Skeletal muscle cell (primary cell): ENCODE measurements at regions not wholly inside any gene's neighbourhood (a gene's known extent, or its start where the extent isn't known, plus 50 kb on each side); places are given as distances from the start of the nearest gene placed in this dataset.
"Not testable (repeated sequence)": the region's sequence is repeated elsewhere in the genome, so short reads cannot be mapped to it uniquely, and the experiment has no call there.

ENCODE experiments used
- DNase-seq: peaks from one replicate; pipeline ENCODE4 v3.0.0-alpha.2; 2010; ENCODE audit warnings: low read depth
- H3K4me3 ChIP-seq: 2 replicates; pipeline ENCODE4 v1.5.1; 2011; ENCODE audit warnings: low read depth, mild to moderate bottlenecking, control low read depth, low read length, moderate library complexity

GRCh38 chrX:44693255-44693654 lies 150.6 kb upstream of the DUSP21 start:
- no peak for DNase-seq
- H3K4me3 ChIP-seq, result no peak overlapping the region

GRCh38 chrX:44690129-44690528 lies 147.5 kb upstream of the FUNDC1 start:
- DNase-seq, result no peak
- H3K4me3 ChIP-seq, result no peak overlapping the region

- H3K4me3 ChIP-seq, result no peak overlapping the region
- DNase-seq, result peak; percentile 91
Observed at GRCh38 chrX:44675362-44676024, 132.8 kb upstream of the FUNDC1 start.

GRCh38 chrX:44674906-44675305 lies 132.2 kb upstream of the FUNDC1 start:
- H3K4me3 ChIP-seq, result no peak overlapping the region
- DNase-seq, result no peak

- no peak for DNase-seq
- no peak overlapping the region for H3K4me3 ChIP-seq
Observed at GRCh38 chrX:44669626-44670025, 127.0 kb upstream of the FUNDC1 start.

GRCh38 chrX:44667771-44668170 lies 125.1 kb upstream of the FUNDC1 start:
- DNase-seq, result no peak
- H3K4me3 ChIP-seq, result no peak overlapping the region

- DNase-seq, H3K4me3 ChIP-seq: not testable (repeated sequence)
Observed at GRCh38 chrX:44657718-44658246, 115.1 kb upstream of the FUNDC1 start.

- H3K4me3 ChIP-seq, result no peak overlapping the region
- DNase-seq, result no peak
Observed at GRCh38 chrX:44651358-44651757, 108.7 kb upstream of the FUNDC1 start.

- DNase-seq, result no peak
- no peak overlapping the region for H3K4me3 ChIP-seq
Observed at GRCh38 chrX:44643723-44644122, 101.1 kb upstream of the FUNDC1 start.

GRCh38 chrX:44637282-44637681 lies 94.6 kb upstream of the FUNDC1 start:
- DNase-seq, result no peak
- no peak overlapping the region for H3K4me3 ChIP-seq

GRCh38 chrX:44621078-44621477 lies 78.4 kb upstream of the FUNDC1 start:
- H3K4me3 ChIP-seq, result no peak overlapping the region
- no peak for DNase-seq

- H3K4me3 ChIP-seq, result no peak overlapping the region
- no peak for DNase-seq
Observed at GRCh38 chrX:44619039-44619438, 76.4 kb upstream of the FUNDC1 start.

- H3K4me3 ChIP-seq, result no peak overlapping the region
- DNase-seq, result no peak
Observed at GRCh38 chrX:44596277-44596676, 53.6 kb upstream of the FUNDC1 start.
